Osteocyte (in vitro differentiated cells): ENCODE measurements at regions not wholly inside any gene's neighbourhood (a gene's known extent, or its start where the extent isn't known, plus 50 kb on each side); places are given as distances from the start of the nearest gene placed in this dataset.

Source experiments
- DNase-seq: peaks from one replicate; pipeline ENCODE4 v3.0.0; 2021; ENCODE audit warnings: mixed read lengths; ENCODE audit not compliant: unreplicated experiment; ENCODE audit errors: extremely low spot score
- H3K27ac Mint-ChIP-seq: one replicate; pipeline ENCODE4 v1.8.0; 2021; ENCODE audit warnings: mild to moderate bottlenecking, mixed read lengths; ENCODE audit not compliant: unreplicated experiment
- H3K27me3 Mint-ChIP-seq: one replicate; pipeline ENCODE4 v1.8.0; 2021; ENCODE audit warnings: mixed read lengths; ENCODE audit not compliant: unreplicated experiment
- H3K36me3 Mint-ChIP-seq: one replicate; pipeline ENCODE4 v1.8.0; 2021; ENCODE audit warnings: mixed read lengths; ENCODE audit not compliant: unreplicated experiment
- H3K4me1 Mint-ChIP-seq: one replicate; pipeline ENCODE4 v1.8.0; 2021; ENCODE audit warnings: mixed read lengths; ENCODE audit not compliant: unreplicated experiment
- H3K4me3 Mint-ChIP-seq: one replicate; pipeline ENCODE4 v1.8.0; 2021; ENCODE audit warnings: mild to moderate bottlenecking, moderate library complexity, mixed read lengths; ENCODE audit not compliant: unreplicated experiment
- H3K9me3 Mint-ChIP-seq: one replicate; pipeline ENCODE4 v1.8.0; 2021; ENCODE audit warnings: mixed read lengths; ENCODE audit not compliant: unreplicated experiment
- CTCF ChIP-seq: fragments of 200-600 bp; sonication (generic); IDR thresholded peaks from 2 replicates; pipeline ENCODE4 v1.5.0; 2021; ENCODE audit warnings: antibody characterized with exemption, mild to moderate bottlenecking, moderate library complexity

GRCh38 chr14:71576472-71576871 is 355.8 kb upstream of the RGS6 start:
- no peak for DNase-seq
- H3K36me3 Mint-ChIP-seq: no peaks in the 10 kb centered on the region
- TF ChIP-seq CTCF: no peak
- no peaks in the 10 kb centered on the region for H3K27me3 Mint-ChIP-seq
- H3K4me3 Mint-ChIP-seq: no peak overlapping the region
- no peaks in the 10 kb centered on the region for H3K9me3 Mint-ChIP-seq
- H3K27ac Mint-ChIP-seq: no peak overlapping the region
- peaks cover 30% of the 10 kb centered on the region for H3K4me1 Mint-ChIP-seq

- Mint-ChIP-seq H3K9me3 (no peaks in the 10 kb centered on the region), H3K27me3 (no peaks in the 10 kb centered on the region), H3K4me3 (no peak overlapping the region), H3K36me3 (no peaks in the 10 kb centered on the region), H3K4me1 (peaks cover 38% of the 10 kb centered on the region), H3K27ac (peak overlapping the region; percentile 32)
- TF ChIP-seq CTCF: no peak
- no peak for DNase-seq
Measured at GRCh38 chr14:71579331-71579730, 352.9 kb upstream of the RGS6 start.

GRCh38 chr14:71582705-71583104 is 349.5 kb upstream of the RGS6 start:
- Mint-ChIP-seq H3K27me3 (no peaks in the 10 kb centered on the region), H3K36me3 (no peaks in the 10 kb centered on the region), H3K9me3 (no peaks in the 10 kb centered on the region), H3K4me1 (peaks cover 45% of the 10 kb centered on the region), H3K27ac (peak overlapping the region; percentile 75), H3K4me3 (no peak overlapping the region)
- DNase-seq: no peak
- no peak for TF ChIP-seq CTCF

- TF ChIP-seq CTCF: no peak
- H3K9me3 Mint-ChIP-seq: no peaks in the 10 kb centered on the region
- H3K4me1 Mint-ChIP-seq: peaks cover 45% of the 10 kb centered on the region
- no peak for DNase-seq
- peak overlapping the region; percentile 75 for H3K27ac Mint-ChIP-seq
- no peaks in the 10 kb centered on the region for H3K27me3 Mint-ChIP-seq
- H3K4me3 Mint-ChIP-seq: no peak overlapping the region
- no peaks in the 10 kb centered on the region for H3K36me3 Mint-ChIP-seq
Measured at GRCh38 chr14:71583194-71583593, 349.0 kb upstream of the RGS6 start.

- Mint-ChIP-seq H3K27me3 (no peaks in the 10 kb centered on the region), H3K4me1 (peaks cover 45% of the 10 kb centered on the region), H3K27ac (peak overlapping the region; percentile 75), H3K9me3 (no peaks in the 10 kb centered on the region), H3K4me3 (no peak overlapping the region), H3K36me3 (no peaks in the 10 kb centered on the region)
- TF ChIP-seq CTCF: no peak
- no peak for DNase-seq
Measured at GRCh38 chr14:71583705-71584104, 348.5 kb upstream of the RGS6 start.
